Neutrophil (primary cell): ENCODE measurements at regions not wholly inside any gene's neighbourhood (a gene's known extent, or its start where the extent isn't known, plus 50 kb on each side); places are given as distances from the start of the nearest gene placed in this dataset.

Experiments
- H3K27ac ChIP-seq: fragments of 200-600 bp; sonication (generic); 2 replicates; pipeline ENCODE4 v1.5.1; 2016; ENCODE audit warnings: mild to moderate bottlenecking, moderate library complexity
- H3K27me3 ChIP-seq: fragments of 200-600 bp; sonication (generic); 2 replicates; pipeline ENCODE4 v1.6.0; 2016; ENCODE audit warnings: mild to moderate bottlenecking
- H3K36me3 ChIP-seq: fragments of 200-600 bp; sonication (generic); 2 replicates; pipeline ENCODE4 v1.5.1; 2017
- H3K4me1 ChIP-seq, 2 experiments: fragments of 200-600 bp in 1 of 2; sonication (generic) in 1 of 2; 1 replicate in 1 of 2; 2 replicates in 1 of 2; pipeline versions ENCODE4 v1.5.1 to v1.6.1; 2013 to 2016; ENCODE audit warnings: low read depth in 1 of 2, low read length in 1 of 2, mild to moderate bottlenecking in 1 of 2, moderate library complexity in 1 of 2; ENCODE audit not compliant: control insufficient read depth in 1 of 2, insufficient read depth in 1 of 2
- H3K4me3 ChIP-seq, 2 experiments: fragments of 200-600 bp in 1 of 2; sonication (generic) in 1 of 2; 1 replicate in 1 of 2; 2 replicates in 1 of 2; pipeline ENCODE4 v1.5.1; 2013 to 2016; ENCODE audit warnings: low read depth in 1 of 2, low read length in 1 of 2, mild to moderate bottlenecking in 1 of 2, moderate library complexity in 1 of 2
- H3K9me3 ChIP-seq: fragments of 200-600 bp; sonication (generic); 2 replicates; pipeline ENCODE4 v1.5.1; 2016
- TF ChIP-seq, protein P1 (sequence below): fragments of 200-600 bp; sonication (generic); IDR thresholded peaks from 2 replicates; pipeline ENCODE4 v1.5.1; 2016; ENCODE audit warnings: antibody characterized with exemption

GRCh38 chr5:14011089-14012020 is 66.9 kb upstream of the DNAH5 start:
- TF ChIP-seq, protein P1, sequence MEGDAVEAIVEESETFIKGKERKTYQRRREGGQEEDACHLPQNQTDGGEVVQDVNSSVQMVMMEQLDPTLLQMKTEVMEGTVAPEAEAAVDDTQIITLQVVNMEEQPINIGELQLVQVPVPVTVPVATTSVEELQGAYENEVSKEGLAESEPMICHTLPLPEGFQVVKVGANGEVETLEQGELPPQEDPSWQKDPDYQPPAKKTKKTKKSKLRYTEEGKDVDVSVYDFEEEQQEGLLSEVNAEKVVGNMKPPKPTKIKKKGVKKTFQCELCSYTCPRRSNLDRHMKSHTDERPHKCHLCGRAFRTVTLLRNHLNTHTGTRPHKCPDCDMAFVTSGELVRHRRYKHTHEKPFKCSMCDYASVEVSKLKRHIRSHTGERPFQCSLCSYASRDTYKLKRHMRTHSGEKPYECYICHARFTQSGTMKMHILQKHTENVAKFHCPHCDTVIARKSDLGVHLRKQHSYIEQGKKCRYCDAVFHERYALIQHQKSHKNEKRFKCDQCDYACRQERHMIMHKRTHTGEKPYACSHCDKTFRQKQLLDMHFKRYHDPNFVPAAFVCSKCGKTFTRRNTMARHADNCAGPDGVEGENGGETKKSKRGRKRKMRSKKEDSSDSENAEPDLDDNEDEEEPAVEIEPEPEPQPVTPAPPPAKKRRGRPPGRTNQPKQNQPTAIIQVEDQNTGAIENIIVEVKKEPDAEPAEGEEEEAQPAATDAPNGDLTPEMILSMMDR, result no peak
- Histone ChIP-seq H3K27ac (no peak overlapping the region), H3K27me3 (peaks cover 64% of the 10 kb centered on the region), H3K4me1 (peaks cover 5 to 10% of the 10 kb centered on the region in 2 experiments), H3K4me3 (peak overlapping the region; percentile 31 to 56), H3K36me3 (no peaks in the 10 kb centered on the region), H3K9me3 (no peaks in the 10 kb centered on the region)

DNA sequence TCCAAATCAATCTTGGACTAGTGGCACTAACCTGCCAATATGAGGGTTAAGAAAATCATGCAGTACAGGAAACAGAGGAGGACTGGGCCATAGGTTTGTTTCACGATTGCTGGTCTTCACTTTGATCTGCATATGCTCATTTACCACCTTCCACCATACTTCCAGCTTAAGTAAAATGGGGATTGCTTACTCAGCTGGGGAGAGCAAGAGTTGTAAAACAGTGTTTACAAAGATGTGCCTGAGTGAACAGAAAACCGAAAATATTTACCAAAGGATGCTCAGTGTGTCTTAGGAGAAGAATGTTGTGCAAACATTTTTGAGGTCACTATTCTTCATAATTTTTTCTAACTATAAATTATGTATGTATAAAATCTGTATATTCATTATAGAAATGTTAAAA is 65.1 kb upstream of the DNAH5 start:
- no peaks in the 10 kb centered on the region for H3K36me3 ChIP-seq
- H3K4me1 ChIP-seq, result peaks cover 5 to 10% of the 10 kb centered on the region in 2 experiments
- H3K27ac ChIP-seq, result no peak overlapping the region
- peaks cover 62% of the 10 kb centered on the region for H3K27me3 ChIP-seq
- no peak overlapping the region for H3K4me3 ChIP-seq
- no peaks in the 10 kb centered on the region for H3K9me3 ChIP-seq
- TF ChIP-seq, protein P1, result no peak

DNA sequence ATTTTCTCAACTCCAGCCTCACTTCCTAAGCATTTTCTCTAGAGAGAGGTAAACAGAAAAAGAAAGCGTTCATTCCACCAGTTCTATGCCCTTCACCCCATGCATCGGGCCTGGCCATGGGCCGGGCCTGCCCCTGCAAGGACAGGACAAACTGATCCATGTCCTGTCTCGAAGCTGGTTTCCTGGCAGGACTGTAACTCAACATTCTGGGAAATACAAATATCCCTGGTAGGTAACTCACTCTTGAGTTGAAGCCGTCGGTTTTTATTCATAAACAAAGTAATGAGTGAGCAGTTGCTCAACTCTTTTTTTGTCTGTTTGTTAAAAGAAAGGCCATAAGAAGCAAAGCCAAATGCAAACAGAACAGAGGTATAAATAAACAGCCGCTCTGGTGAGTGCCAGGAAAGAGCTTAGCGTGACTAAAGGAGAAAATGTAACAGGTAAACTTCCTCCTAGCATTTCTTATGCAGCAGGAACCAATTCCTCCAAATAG is 64.4 kb upstream of the DNAH5 start:
- no peaks in the 10 kb centered on the region for H3K36me3 ChIP-seq
- no peaks in the 10 kb centered on the region for H3K9me3 ChIP-seq
- H3K27ac ChIP-seq, result no peak overlapping the region
- peaks cover 5 to 10% of the 10 kb centered on the region in 2 experiments for H3K4me1 ChIP-seq
- peaks cover 55% of the 10 kb centered on the region for H3K27me3 ChIP-seq
- TF ChIP-seq, protein P1, result no peak
- H3K4me3 ChIP-seq, result no peak overlapping the region

- Histone ChIP-seq H3K27me3 (peaks cover 37% of the 10 kb centered on the region), H3K36me3 (no peaks in the 10 kb centered on the region), H3K4me3 (no peak overlapping the region), H3K27ac (no peak overlapping the region), H3K9me3 (no peaks in the 10 kb centered on the region), H3K4me1 (peaks cover 5 to 10% of the 10 kb centered on the region in 2 experiments)
- TF ChIP-seq, protein P1, result no peak
Measured at GRCh38 chr5:14006823-14007520, 62.5 kb upstream of the DNAH5 start.

DNA sequence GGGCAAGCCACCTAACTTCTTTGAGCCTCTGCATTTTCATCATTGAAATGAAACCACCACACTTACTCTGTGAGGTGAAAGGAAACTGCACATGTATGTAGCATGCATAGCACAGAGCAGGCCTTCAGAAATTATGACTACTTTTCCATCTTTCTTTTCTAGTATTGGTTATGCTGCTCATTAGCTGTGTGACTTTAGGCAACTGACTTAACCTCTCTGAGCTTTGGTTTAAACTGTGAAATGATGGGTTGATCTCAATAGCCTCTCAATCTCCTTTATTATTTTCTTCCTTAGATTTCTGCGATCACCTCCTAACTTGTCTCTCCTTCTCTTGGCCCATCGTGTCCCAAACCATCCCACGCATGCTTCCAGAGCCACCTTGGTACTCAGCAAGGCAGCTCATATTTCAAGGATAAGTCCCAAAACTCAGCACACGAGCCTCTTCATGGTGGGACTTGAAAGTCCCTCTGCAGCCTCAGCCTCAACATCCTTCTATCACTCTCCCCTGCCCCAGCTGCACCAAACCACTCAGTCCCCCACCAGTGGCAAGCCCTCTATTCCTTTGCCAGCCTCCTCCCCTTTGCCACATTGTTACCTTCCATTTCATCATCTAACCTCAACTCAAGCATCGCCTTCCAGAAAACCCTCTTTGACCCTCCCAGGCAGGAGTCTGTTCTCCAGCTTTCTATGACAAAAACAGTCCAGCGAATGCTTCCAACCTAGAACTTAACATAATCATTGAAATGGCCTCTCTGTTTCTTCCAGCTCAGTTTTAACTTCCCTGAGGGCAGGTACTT is 60.3 kb upstream of the DNAH5 start:
- H3K4me3 ChIP-seq, result no peak overlapping the region
- TF ChIP-seq, protein P1, result no peak
- peaks cover 15% of the 10 kb centered on the region for H3K27me3 ChIP-seq
- H3K27ac ChIP-seq, result no peak overlapping the region
- H3K9me3 ChIP-seq, result no peaks in the 10 kb centered on the region
- no peaks in the 10 kb centered on the region for H3K36me3 ChIP-seq
- no peaks in the 10 kb centered on the region for H3K4me1 ChIP-seq
